Stomach (tissue), 8 donors: ENCODE measurements at regions not wholly inside any gene's neighbourhood (a gene's known extent, or its start where the extent isn't known, plus 50 kb on each side); places are given as distances from the start of the nearest gene placed in this dataset.

Experiments used
- DNase-seq, 2 donors: peaks; one replicate each; pipeline versions ENCODE4 v3.0.0 to v3.0.0-alpha.2; 2013 to 2019
- H3K27ac ChIP-seq, 5 donors: fragments of 200-600 bp in 4 of 5; sonication (generic) in 4 of 5; one replicate each; pipeline ENCODE4 v1.5.1; 2013 to 2019; ENCODE audit warnings: mild to moderate bottlenecking in 1 of 5, moderate library complexity in 1 of 5
- H3K27me3 ChIP-seq, 3 donors: fragments of 200-600 bp; sonication (generic); one replicate each; pipeline ENCODE4 v1.5.1; 2017 to 2019; ENCODE audit warnings: mixed run types in 1 of 3
- H3K36me3 ChIP-seq, 4 donors: fragments of 200-600 bp; sonication (generic); 1 replicate in 3 of 4; 2 replicates in 1 of 4; pipeline ENCODE4 v1.5.1; 2016 to 2019
- H3K4me1 ChIP-seq, 4 donors: fragments of 200-600 bp; sonication (generic); one replicate each; pipeline ENCODE4 v1.5.1; 2016 to 2019
- H3K4me3 ChIP-seq, 4 donors: fragments of 200-600 bp; sonication (generic) in 3 of 4; one replicate each; pipeline ENCODE4 v1.5.1; 2016 to 2019; ENCODE audit warnings: mild to moderate bottlenecking in 1 of 4
- H3K9me3 ChIP-seq, 4 donors: fragments of 200-600 bp; sonication (generic); one replicate each; pipeline ENCODE4 v1.5.1; 2016 to 2019
- CTCF ChIP-seq, 7 experiments: fragments of 450-650 bp in 4 of 7; fragments of 200-600 bp in 3 of 7; sonication (generic) in 3 of 7; IDR thresholded peaks; one replicate each; pipeline ENCODE4 v1.5.1; 2016 to 2019; ENCODE audit warnings: antibody characterized with exemption in 7 of 7, control low read depth in 2 of 7, mild to moderate bottlenecking in 1 of 7
- EP300 ChIP-seq: sonication (generic); formaldehyde crosslinking; IDR thresholded peaks from one replicate; pipeline ENCODE4 v1.6.1; 2017; ENCODE audit warnings: antibody characterized with exemption
- POLR2A ChIP-seq, 4 donors: fragments of 450-650 bp; IDR thresholded peaks; one replicate each; pipeline ENCODE4 v1.6.1; 2016; ENCODE audit warnings: antibody characterized with exemption in 4 of 4, control low read depth in 2 of 4, mild to moderate bottlenecking in 1 of 4, moderate library complexity in 1 of 4
- POLR2AphosphoS5 ChIP-seq, 3 donors: sonication (generic); formaldehyde crosslinking; IDR thresholded peaks; one replicate each; pipeline ENCODE4 v1.6.1; 2016; ENCODE audit warnings: antibody characterized with exemption in 3 of 3
- WGBS, 5 donors: extraction: QIAGEN DNeasy Blood & Tissue Kit in 3 of 5; methylation state at CpG; one replicate each; pipeline versions ENCODE4 v1.1.5 to v1.1.7; 2013 to 2018; 5-methylcytosine and 5-hydroxymethylcytosine counted together
- intact Hi-C: fragments of 100-400 bp; cut with DNase I; formaldehyde crosslinking; loops from one replicate; pipeline ENCODE4 v1.15.1; 2023; ENCODE audit warnings: low total_unique reads
- donor health status: healthy with polysubstance abuse.
- donor health status: Bipolar disorder and iron deficiency.
- donor health status: healthy.

GRCh38 chr4:11011249-11011648 lies 326.7 kb upstream of the CLNK start:
- WGBS, 5 donors: 27 to 59% (median 46%) methylated on average over 3 of the region's 3 CpGs
- no peaks in the 10 kb centered on the region for H3K27me3 ChIP-seq
- H3K4me1 ChIP-seq: no peaks in the 10 kb centered on the region
- TF ChIP-seq POLR2A (IDR thresholded peaks at IDR 0.05) (no peak), CTCF (IDR thresholded peaks at IDR 0.05) (no peak), EP300 (no peak), POLR2AphosphoS5 (IDR thresholded peaks at IDR 0.05) (no peak)
- H3K4me3 ChIP-seq: no peak overlapping the region
- no peak overlapping the region for H3K27ac ChIP-seq
- H3K9me3 ChIP-seq: peaks cover 0 to 10% (median 4%) of the 10 kb centered on the region in 4 donors
- DNase-seq: peak in 1 of 2 donors; percentile 10
- H3K36me3 ChIP-seq: no peaks in the 10 kb centered on the region
- intact Hi-C loops: no loop called here

- no peak for DNase-seq
- H3K9me3 ChIP-seq: peaks cover 0 to 10% (median 4%) of the 10 kb centered on the region in 4 donors
- no peaks in the 10 kb centered on the region for H3K4me1 ChIP-seq
- 74 to 94% (median 83%) methylated on average over 2 of the region's 2 CpGs for WGBS, 5 donors
- H3K4me3 ChIP-seq: no peak overlapping the region
- H3K27me3 ChIP-seq: no peaks in the 10 kb centered on the region
- H3K27ac ChIP-seq: no peak overlapping the region
- no peak for TF ChIP-seq CTCF (IDR thresholded peaks at IDR 0.05)
- no peak for TF ChIP-seq POLR2A (IDR thresholded peaks at IDR 0.05)
- no peak for TF ChIP-seq EP300
- no peak for TF ChIP-seq POLR2AphosphoS5 (IDR thresholded peaks at IDR 0.05)
- no peaks in the 10 kb centered on the region for H3K36me3 ChIP-seq
- intact Hi-C loops: no loop called here
Observed at GRCh38 chr4:11010624-11011023, 326.1 kb upstream of the CLNK start.

DNA sequence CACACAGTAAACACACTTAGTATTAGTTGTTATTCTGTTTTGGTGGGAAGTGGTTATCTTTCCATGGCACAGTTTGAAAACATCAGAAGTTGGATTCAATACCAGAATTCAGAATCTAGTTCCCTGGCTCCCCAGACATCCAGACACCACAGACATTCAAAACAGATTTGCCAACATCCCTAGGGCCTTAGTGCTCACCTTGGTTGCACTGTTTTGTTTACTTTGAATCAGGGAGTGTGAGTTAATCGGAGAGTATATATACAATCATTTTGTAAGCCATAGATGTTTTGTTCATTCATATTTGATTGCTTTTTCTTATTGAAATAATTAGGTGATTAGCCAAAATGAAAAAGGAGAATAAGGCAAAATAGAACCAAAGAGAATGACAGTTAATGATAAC lies 324.7 kb upstream of the CLNK start:
- peaks cover 0 to 10% (median 4%) of the 10 kb centered on the region in 4 donors for H3K9me3 ChIP-seq
- TF ChIP-seq POLR2A (IDR thresholded peaks at IDR 0.05): no peak
- TF ChIP-seq CTCF (IDR thresholded peaks at IDR 0.05): no peak
- no peak for TF ChIP-seq POLR2AphosphoS5 (IDR thresholded peaks at IDR 0.05)
- TF ChIP-seq EP300: no peak
- no peak for DNase-seq
- no peaks in the 10 kb centered on the region for H3K36me3 ChIP-seq
- H3K4me3 ChIP-seq: no peak overlapping the region
- intact Hi-C loops: no loop called here
- no peak overlapping the region for H3K27ac ChIP-seq
- no peaks in the 10 kb centered on the region for H3K4me1 ChIP-seq
- WGBS, 5 donors: 52 to 65% (median 59%) methylated on average over 1 of the region's 1 CpG
- no peaks in the 10 kb centered on the region for H3K27me3 ChIP-seq

DNA sequence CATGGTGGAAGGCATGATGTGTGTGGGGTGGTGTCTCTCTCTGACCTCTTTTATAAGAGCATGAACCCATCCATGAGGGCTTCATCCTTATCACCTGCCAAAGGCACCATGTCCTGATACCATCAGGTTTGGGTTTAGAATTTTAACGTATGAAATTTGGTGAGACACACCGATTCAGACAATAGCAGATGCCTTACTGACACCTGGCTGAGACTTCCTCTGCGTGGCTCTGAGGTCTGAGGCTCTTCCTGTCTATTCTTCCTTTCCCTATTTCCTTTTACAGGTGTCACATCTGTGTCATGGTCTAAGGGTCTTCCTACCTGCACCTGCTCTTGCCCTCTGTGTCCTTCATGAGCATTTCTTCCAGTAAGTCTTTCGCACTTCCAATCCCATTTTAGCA lies 320.7 kb upstream of the CLNK start:
- intact Hi-C loops: no loop called here
- no peak for TF ChIP-seq POLR2AphosphoS5 (IDR thresholded peaks at IDR 0.05)
- TF ChIP-seq CTCF (IDR thresholded peaks at IDR 0.05): no peak
- TF ChIP-seq EP300: no peak
- TF ChIP-seq POLR2A (IDR thresholded peaks at IDR 0.05): no peak
- WGBS, 5 donors: 77 to 82% (median 80%) methylated on average over 4 of the region's 4 CpGs
- no peak for DNase-seq
- H3K4me3 ChIP-seq: no peak overlapping the region
- H3K27me3 ChIP-seq: no peaks in the 10 kb centered on the region
- H3K9me3 ChIP-seq: peaks cover 0 to 10% (median 4%) of the 10 kb centered on the region in 4 donors
- H3K4me1 ChIP-seq: no peaks in the 10 kb centered on the region
- H3K27ac ChIP-seq: no peak overlapping the region
- H3K36me3 ChIP-seq: no peaks in the 10 kb centered on the region
